Adipose tissue (tissue), 3 donors: ENCODE measurements at regions not wholly inside any gene's neighbourhood (a gene's known extent, or its start where the extent isn't known, plus 50 kb on each side); places are given as distances from the start of the nearest gene placed in this dataset.
"Not testable (repeated sequence)": the region's sequence is repeated elsewhere in the genome, so short reads cannot be mapped to it uniquely, and the experiment has no call there.

Experiments used
- H3K27ac ChIP-seq: one replicate; pipeline ENCODE4 v1.5.1; 2013; ENCODE audit warnings: low read depth, low read length
- WGBS, 3 donors: extraction: QIAGEN DNeasy Blood & Tissue Kit; methylation state at CpG; one replicate each; pipeline ENCODE4 v1.1.7; 2013; 5-methylcytosine and 5-hydroxymethylcytosine counted together
- donor health status: healthy with polysubstance abuse.
- donor health status: Bipolar disorder and iron deficiency.
- donor health status: healthy.

- H3K27ac ChIP-seq = no peak overlapping the region
Measured at GRCh38 chr15:91411586-91411985, 311.5 kb downstream of the SV2B start.

- 14 to 36% (median 27%) methylated on average over 5 of the region's 5 CpGs for WGBS, 3 donors
Measured at GRCh38 chr15:91412138-91412928, 312.3 kb downstream of the SV2B start.

GRCh38 chr15:91413142-91413541, 313.1 kb downstream of the SV2B start:
- H3K27ac ChIP-seq = no peak overlapping the region
- WGBS, 3 donors = 63 to 81% (median 73%) methylated on average over 2 of the region's 2 CpGs

More at GRCh38 chr15:91412138-91412928, 312.3 kb downstream of the SV2B start:
- no peak overlapping the region for H3K27ac ChIP-seq

GRCh38 chr15:91414124-91414523, 314.1 kb downstream of the SV2B start:
- 82 to 96% (median 92%) methylated on average over 2 of the region's 2 CpGs for WGBS, 3 donors
- no peak overlapping the region for H3K27ac ChIP-seq

GRCh38 chr15:91415258-91415657, 315.2 kb downstream of the SV2B start:
- 82 to 96% (median 96%) methylated on average over 4 of the region's 4 CpGs for WGBS, 3 donors
- H3K27ac ChIP-seq = not testable (repeated sequence)

- 63 to 83% (median 76%) methylated on average over 2 of the region's 2 CpGs for WGBS, 3 donors
- no peak overlapping the region for H3K27ac ChIP-seq
Measured at GRCh38 chr15:91420689-91421088, 320.6 kb downstream of the SV2B start.

GRCh38 chr15:91422797-91423196, 322.7 kb downstream of the SV2B start:
- H3K27ac ChIP-seq = no peak overlapping the region
- 24 to 53% (median 29%) methylated on average over 1 of the region's 1 CpG for WGBS, 3 donors

- H3K27ac ChIP-seq = no peak overlapping the region
- WGBS, 3 donors = 60 to 76% (median 64%) methylated on average over 1 of the region's 1 CpG
Measured at GRCh38 chr15:91424001-91424400, 323.9 kb downstream of the SV2B start.

GRCh38 chr15:91426412-91426811, 326.4 kb downstream of the SV2B start:
- WGBS, 3 donors = 79 to 83% (median 82%) methylated on average over 4 of the region's 4 CpGs
- no peak overlapping the region for H3K27ac ChIP-seq

- H3K27ac ChIP-seq = no peak overlapping the region
- WGBS, 3 donors = 57 to 86% (median 63%) methylated on average over 9 of the region's 9 CpGs
Measured at GRCh38 chr15:91429973-91430372, 329.9 kb downstream of the SV2B start.

GRCh38 chr15:91431041-91431715, 331.1 kb downstream of the SV2B start:
- H3K27ac ChIP-seq = no peak overlapping the region
- WGBS, 3 donors = 45 to 94% (median 87%) methylated on average over 8 of the region's 8 CpGs

- no peak overlapping the region for H3K27ac ChIP-seq
- WGBS, 3 donors = 74 to 86% (median 75%) methylated on average over 2 of the region's 2 CpGs
Measured at GRCh38 chr15:91435113-91435512, 335.1 kb downstream of the SV2B start.

GRCh38 chr15:91444656-91445055, 344.6 kb downstream of the SV2B start:
- 64 to 88% (median 81%) methylated on average over 3 of the region's 3 CpGs for WGBS, 3 donors
- H3K27ac ChIP-seq = no peak overlapping the region

- 55 to 68% (median 63%) methylated on average over 3 of the region's 3 CpGs for WGBS, 3 donors
- H3K27ac ChIP-seq = no peak overlapping the region
Measured at GRCh38 chr15:91445695-91446228, 345.7 kb downstream of the SV2B start.

- H3K27ac ChIP-seq = no peak overlapping the region
- WGBS, 3 donors = 57 to 61% (median 59%) methylated on average over 3 of the region's 3 CpGs
Measured at GRCh38 chr15:91447991-91448644, 348.1 kb downstream of the SV2B start.

- 46 to 79% (median 65%) methylated on average over 3 of the region's 3 CpGs for WGBS, 3 donors
- H3K27ac ChIP-seq = not testable (repeated sequence)
Measured at GRCh38 chr15:91453376-91453775, 353.3 kb downstream of the SV2B start.

GRCh38 chr15:91456251-91456718, 356.2 kb downstream of the SV2B start:
- 66 to 83% (median 78%) methylated on average over 7 of the region's 7 CpGs for WGBS, 3 donors
- H3K27ac ChIP-seq = no peak overlapping the region

- 84 to 99% (median 91%) methylated on average over 3 of the region's 3 CpGs for WGBS, 3 donors
Measured at GRCh38 chr15:91456921-91457320, 356.9 kb downstream of the SV2B start.

GRCh38 chr15:91461377-91461776, 361.3 kb downstream of the SV2B start:
- WGBS, 3 donors = 63 to 78% (median 74%) methylated on average over 3 of the region's 3 CpGs
- H3K27ac ChIP-seq = no peak overlapping the region

More at GRCh38 chr15:91456921-91457320, 356.9 kb downstream of the SV2B start:
- no peak overlapping the region for H3K27ac ChIP-seq
